H9 (cell line): ENCODE measurements at regions not wholly inside any gene's neighbourhood (a gene's known extent, or its start where the extent isn't known, plus 50 kb on each side); places are given as distances from the start of the nearest gene placed in this dataset.

Experiments
- DNase-seq: peaks from one replicate; pipeline ENCODE4 v3.0.0-alpha.2; 2017
- H2AFZ ChIP-seq: one replicate; pipeline ENCODE4 v1.6.1; 2013; ENCODE audit warnings: mild to moderate bottlenecking, low read length, control low read depth, moderate library complexity
- H2AK5ac ChIP-seq: 2 replicates; pipeline ENCODE4 v1.6.1; 2013; ENCODE audit warnings: low read length, control low read depth, mixed read lengths; ENCODE audit not compliant: insufficient read length
- H2BK120ac ChIP-seq: one replicate; pipeline ENCODE4 v1.6.1; 2013; ENCODE audit warnings: low read depth, mild to moderate bottlenecking, low read length, control low read depth, inconsistent platforms; ENCODE audit not compliant: poor library complexity, severe bottlenecking
- H2BK12ac ChIP-seq: 2 replicates; pipeline ENCODE4 v1.6.1; 2013; ENCODE audit warnings: low read length, control low read depth, mixed read lengths, low read depth; ENCODE audit not compliant: insufficient read length
- H2BK15ac ChIP-seq: 2 replicates; pipeline ENCODE4 v1.6.1; 2013; ENCODE audit warnings: low read depth, low read length, control low read depth
- H2BK20ac ChIP-seq: one replicate; pipeline ENCODE4 v1.6.1; 2013; ENCODE audit warnings: low read depth, mild to moderate bottlenecking, low read length, control low read depth, inconsistent platforms; ENCODE audit not compliant: poor library complexity, severe bottlenecking
- H2BK5ac ChIP-seq: 2 replicates; pipeline ENCODE4 v1.6.1; 2013; ENCODE audit warnings: low read length, control low read depth, mixed read lengths; ENCODE audit not compliant: insufficient read length
- H3K14ac ChIP-seq: 2 replicates; pipeline ENCODE4 v1.6.1; 2013; ENCODE audit warnings: low read length, control low read depth; ENCODE audit not compliant: insufficient read depth
- H3K18ac ChIP-seq: 2 replicates; pipeline ENCODE4 v1.6.1; 2013; ENCODE audit warnings: low read depth, mild to moderate bottlenecking, mixed read lengths, low read length, control low read depth; ENCODE audit not compliant: insufficient read length
- H3K23ac ChIP-seq: 2 replicates; pipeline ENCODE4 v1.6.1; 2013; ENCODE audit warnings: low read length, control low read depth, mixed read lengths, low read depth; ENCODE audit not compliant: insufficient read length
- H3K23me2 ChIP-seq: 2 replicates; pipeline ENCODE4 v1.6.1; 2013; ENCODE audit warnings: low read depth, mild to moderate bottlenecking, mixed read lengths, low read length, control low read depth; ENCODE audit not compliant: insufficient read length, poor library complexity, severe bottlenecking
- H3K27ac ChIP-seq: 2 replicates; pipeline ENCODE4 v1.5.1; 2013; ENCODE audit warnings: low read length, control low read depth, mixed read lengths, low read depth; ENCODE audit not compliant: insufficient read length
- H3K27me3 ChIP-seq: 2 replicates; pipeline ENCODE4 v1.6.1; 2013; ENCODE audit warnings: low read length, control low read depth, inconsistent platforms; ENCODE audit not compliant: insufficient read depth
- H3K4ac ChIP-seq: 2 replicates; pipeline ENCODE4 v1.6.1; 2013; ENCODE audit warnings: low read depth, mild to moderate bottlenecking, control low read depth, inconsistent platforms, low read length, moderate library complexity
- H3K4me1 ChIP-seq: 2 replicates; pipeline ENCODE4 v1.6.1; 2013; ENCODE audit warnings: low read length, control low read depth, inconsistent platforms; ENCODE audit not compliant: insufficient read depth
- H3K4me2 ChIP-seq: 2 replicates; pipeline ENCODE4 v1.6.1; 2013; ENCODE audit warnings: low read length, control low read depth, mixed read lengths; ENCODE audit not compliant: insufficient read length, insufficient read depth
- H3K56ac ChIP-seq: 2 replicates; pipeline ENCODE4 v1.6.1; 2013; ENCODE audit warnings: low read depth, mild to moderate bottlenecking, mixed read lengths, low read length, control low read depth; ENCODE audit not compliant: insufficient read length
- H3K79me1 ChIP-seq: 2 replicates; pipeline ENCODE4 v1.6.1; 2013; ENCODE audit warnings: low read depth, mild to moderate bottlenecking, moderate library complexity, low read length, control low read depth, inconsistent platforms; ENCODE audit not compliant: insufficient read depth, poor library complexity, severe bottlenecking
- H3K79me2 ChIP-seq: 2 replicates; pipeline ENCODE4 v1.6.1; 2013; ENCODE audit warnings: low read length, control low read depth, inconsistent platforms; ENCODE audit not compliant: insufficient read depth
- H3K9ac ChIP-seq: 2 replicates; pipeline ENCODE4 v1.6.1; 2013; ENCODE audit warnings: low read length, control low read depth, mixed read lengths; ENCODE audit not compliant: insufficient read length; ENCODE audit errors: extremely low read depth
- H3K9me3 ChIP-seq: one replicate; pipeline ENCODE4 v1.6.1; 2013; ENCODE audit warnings: low read depth, low read length, inconsistent platforms; ENCODE audit not compliant: control insufficient read depth
- H3T11ph ChIP-seq: one replicate; pipeline ENCODE4 v1.6.1; 2013; ENCODE audit warnings: mild to moderate bottlenecking, low read length, control low read depth, inconsistent platforms
- H4K20me1 ChIP-seq: one replicate; pipeline ENCODE4 v1.6.1; 2013; ENCODE audit not compliant: control insufficient read depth, insufficient read length, insufficient read depth
- H4K5ac ChIP-seq: 2 replicates; pipeline ENCODE4 v1.6.1; 2013; ENCODE audit warnings: low read depth, mild to moderate bottlenecking, mixed read lengths, low read length, control low read depth; ENCODE audit not compliant: insufficient read length
- H4K8ac ChIP-seq: replicated peaks from 2 replicates; pipeline ENCODE4 v1.6.1; 2013; ENCODE audit warnings: low read length, control low read depth, mixed read lengths, low read depth; ENCODE audit not compliant: insufficient read length
- H4K91ac ChIP-seq: 2 replicates; pipeline ENCODE4 v1.6.1; 2013; ENCODE audit warnings: low read depth, mild to moderate bottlenecking, moderate library complexity, mixed read lengths, low read length, control low read depth; ENCODE audit not compliant: insufficient read length
- H3K27ac Mint-ChIP-seq, 3 experiments: 2 replicates in 2 of 3; 3 replicates in 1 of 3; pipeline ENCODE4 v1.8.0; 2020 to 2021; ENCODE audit warnings: mixed read lengths in 3 of 3, mild to moderate bottlenecking in 1 of 3, moderate library complexity in 1 of 3
- H3K27me3 Mint-ChIP-seq: 2 replicates; pipeline ENCODE4 v1.8.0; 2021; ENCODE audit warnings: low read depth, mild to moderate bottlenecking, moderate library complexity, mixed read lengths
- H3K36me3 Mint-ChIP-seq, 3 experiments: 2 replicates in 2 of 3; 3 replicates in 1 of 3; pipeline ENCODE4 v1.8.0; 2020 to 2021; ENCODE audit warnings: low read depth in 3 of 3, mixed read lengths in 3 of 3; ENCODE audit not compliant: insufficient read depth in 1 of 3
- H3K4me1 Mint-ChIP-seq, 2 experiments: 2 replicates each; pipeline ENCODE4 v1.8.0; 2020; ENCODE audit warnings: mixed read lengths in 2 of 2
- H3K4me3 Mint-ChIP-seq, 2 experiments: 2 replicates in 1 of 2; 3 replicates in 1 of 2; pipeline ENCODE4 v1.8.0; 2020 to 2021; ENCODE audit warnings: mild to moderate bottlenecking in 2 of 2, mixed read lengths in 2 of 2, moderate library complexity in 1 of 2
- H3K9me3 Mint-ChIP-seq, 2 experiments: 2 replicates in 1 of 2; 3 replicates in 1 of 2; pipeline ENCODE4 v1.8.0; 2020; ENCODE audit warnings: mild to moderate bottlenecking in 2 of 2, mixed read lengths in 2 of 2, moderate library complexity in 1 of 2
- WGBS: extraction: QIAGEN DNeasy Blood & Tissue Kit; methylation state at CpG from one replicate; pipeline ENCODE4 v1.1.7; 2013; ENCODE audit warnings: missing lambda C conversion rate, low lambda C conversion rate, mixed read lengths; ENCODE audit not compliant: insufficient read length; ENCODE audit errors: extremely low coverage; 5-methylcytosine and 5-hydroxymethylcytosine counted together
- TF ChIP-seq, protein P1 (sequence below): fragments of 200-600 bp; sonication (generic); conservative IDR thresholded peaks from 3 replicates; pipeline ENCODE4 v1.8.0; 2021; ENCODE audit warnings: antibody characterized with exemption, mild to moderate bottlenecking

DNA sequence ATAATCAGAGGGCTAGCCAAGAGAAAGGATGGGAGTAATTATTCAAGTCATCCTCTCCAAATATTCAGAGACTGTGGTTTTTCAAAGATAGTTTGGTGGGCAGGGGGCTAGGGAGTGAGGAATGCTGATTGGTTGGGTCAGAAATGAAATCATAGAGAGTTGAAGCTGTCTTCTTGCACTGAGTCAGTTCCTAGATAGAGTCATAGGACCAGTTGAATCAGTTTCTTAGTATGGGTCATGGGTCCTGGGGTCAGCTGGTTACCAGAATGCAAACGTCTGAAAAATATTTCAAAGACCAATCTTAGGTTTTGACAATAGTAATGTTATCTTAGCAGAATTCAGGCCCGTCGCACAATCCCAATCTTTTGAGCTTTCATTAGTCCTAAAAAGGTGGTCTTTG is 171.4 kb upstream of the SPATS2L start:
- Histone ChIP-seq H2BK20ac (no peak overlapping the region), H2AFZ (no peak overlapping the region), H3K9ac (no peak overlapping the region), H3K14ac (no peak overlapping the region), H3K27ac (no peak overlapping the region), H3T11ph (no peak overlapping the region), H3K56ac (no peak overlapping the region), H3K79me2 (no peaks in the 10 kb centered on the region), H4K8ac (no peak overlapping the region), H4K20me1 (no peaks in the 10 kb centered on the region), H2BK15ac (no peak overlapping the region), H2BK5ac (no peak overlapping the region), H3K23me2 (peaks cover 2% of the 10 kb centered on the region), H3K18ac (no peak overlapping the region), H2BK120ac (no peak overlapping the region), H3K4ac (no peak overlapping the region), H2AK5ac (no peak overlapping the region), H3K23ac (no peak overlapping the region), H3K9me3 (peaks cover 18% of the 10 kb centered on the region), H3K79me1 (no peaks in the 10 kb centered on the region), H4K5ac (no peak overlapping the region), H3K27me3 (no peaks in the 10 kb centered on the region), H2BK12ac (no peak overlapping the region), H3K4me2 (no peak overlapping the region), H4K91ac (no peak overlapping the region), H3K4me1 (peaks cover 3% of the 10 kb centered on the region; the same call in 1 of the 2 replicates)
- TF ChIP-seq, protein P1, sequence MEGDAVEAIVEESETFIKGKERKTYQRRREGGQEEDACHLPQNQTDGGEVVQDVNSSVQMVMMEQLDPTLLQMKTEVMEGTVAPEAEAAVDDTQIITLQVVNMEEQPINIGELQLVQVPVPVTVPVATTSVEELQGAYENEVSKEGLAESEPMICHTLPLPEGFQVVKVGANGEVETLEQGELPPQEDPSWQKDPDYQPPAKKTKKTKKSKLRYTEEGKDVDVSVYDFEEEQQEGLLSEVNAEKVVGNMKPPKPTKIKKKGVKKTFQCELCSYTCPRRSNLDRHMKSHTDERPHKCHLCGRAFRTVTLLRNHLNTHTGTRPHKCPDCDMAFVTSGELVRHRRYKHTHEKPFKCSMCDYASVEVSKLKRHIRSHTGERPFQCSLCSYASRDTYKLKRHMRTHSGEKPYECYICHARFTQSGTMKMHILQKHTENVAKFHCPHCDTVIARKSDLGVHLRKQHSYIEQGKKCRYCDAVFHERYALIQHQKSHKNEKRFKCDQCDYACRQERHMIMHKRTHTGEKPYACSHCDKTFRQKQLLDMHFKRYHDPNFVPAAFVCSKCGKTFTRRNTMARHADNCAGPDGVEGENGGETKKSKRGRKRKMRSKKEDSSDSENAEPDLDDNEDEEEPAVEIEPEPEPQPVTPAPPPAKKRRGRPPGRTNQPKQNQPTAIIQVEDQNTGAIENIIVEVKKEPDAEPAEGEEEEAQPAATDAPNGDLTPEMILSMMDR = no peak
- H3K27ac Mint-ChIP-seq = no peak overlapping the region
- no peaks in the 10 kb centered on the region for H3K27me3 Mint-ChIP-seq
- no peak for DNase-seq
- peaks cover 26 to 39% of the 10 kb centered on the region in 2 experiments for H3K4me1 Mint-ChIP-seq
- no peak overlapping the region for H3K4me3 Mint-ChIP-seq
- peaks cover 15 to 18% (median 17%) of the 10 kb centered on the region in 3 experiments for H3K36me3 Mint-ChIP-seq
- peaks cover 19% of the 10 kb centered on the region in 2 experiments for H3K9me3 Mint-ChIP-seq
- WGBS = no CpG with 5 or more reads among the region's 3 CpGs
